Endothelial cell of umbilical vein (primary cell): ENCODE measurements at regions not wholly inside any gene's neighbourhood (a gene's known extent, or its start where the extent isn't known, plus 50 kb on each side); places are given as distances from the start of the nearest gene placed in this dataset.
"Not testable (repeated sequence)": the region's sequence is repeated elsewhere in the genome, so short reads cannot be mapped to it uniquely, and the experiment has no call there.

ENCODE experiments used
- BruUV-seq: library from RNA; stranded (reverse); fragments of 400-500 nt; replicated peaks from 2 replicates; lab custom pipeline; 2021; lab: Mats Ljungman, UMichigan
- CTCF ChIA-PET: fragments of 300-600, 350-600 bp; sonication (Branson Sonifier 250); formaldehyde crosslinking; loops from one replicate; lab custom pipeline; 2021; ENCODE audit warnings: antibody characterized with exemption, inconsistent platforms; lab: Charles Lee
- POLR2A ChIA-PET: fragments of 300-600, 350-600 bp; sonication (Branson Sonifier 250); formaldehyde crosslinking; loops from one replicate; lab custom pipeline; 2021; ENCODE audit warnings: antibody characterized with exemption, inconsistent platforms; lab: Charles Lee
- DNase-seq: peaks from one replicate; pipeline ENCODE4 v3.0.0-alpha.2; 2011; ENCODE audit warnings: low read depth, low spot score
- FAIRE-seq: peaks from 2 replicates; lab custom pipeline; 2011; peaks lifted over from hg19 to GRCh38; lab: Jason Lieb, UNC
- H2AFZ ChIP-seq: 2 replicates; pipeline ENCODE4 v1.6.0; 2012; ENCODE audit warnings: low read depth, low read length, control low read depth, inconsistent platforms
- H3K27ac ChIP-seq: 2 replicates; pipeline ENCODE4 v1.5.1; 2011; ENCODE audit warnings: low read depth, mild to moderate bottlenecking, control low read depth, low read length, moderate library complexity; ENCODE audit not compliant: insufficient read depth
- H3K27me3 ChIP-seq, 2 experiments: 2 replicates each; pipeline versions ENCODE4 v1.6.0 to v1.6.1; 2011; ENCODE audit warnings: low read length in 2 of 2, mixed read lengths in 1 of 2; ENCODE audit not compliant: control insufficient read depth in 2 of 2, insufficient read depth in 2 of 2
- H3K36me3 ChIP-seq, 2 experiments: 2 replicates in 1 of 2; 3 replicates in 1 of 2; pipeline ENCODE4 v1.5.1; 2011; ENCODE audit warnings: low read length in 2 of 2, mild to moderate bottlenecking in 1 of 2, moderate library complexity in 1 of 2; ENCODE audit not compliant: control insufficient read depth in 2 of 2, insufficient read depth in 2 of 2; ENCODE audit errors: extremely low read depth in 1 of 2
- H3K4me1 ChIP-seq: 3 replicates; pipeline ENCODE4 v1.5.1; 2011; ENCODE audit warnings: mild to moderate bottlenecking, low read length; ENCODE audit not compliant: control insufficient read depth, insufficient read depth; ENCODE audit errors: extremely low read depth
- H3K4me2 ChIP-seq: 2 replicates; pipeline ENCODE4 v1.6.1; 2011; ENCODE audit warnings: low read length, control low read depth, mixed read lengths; ENCODE audit not compliant: insufficient read depth
- H3K4me3 ChIP-seq, 3 experiments: fragments of 200-600 bp in 1 of 3; sonication (generic), shearing (Covaris generic) in 1 of 3; replicated peaks in 1 of 3; 2 replicates each; pipeline ENCODE4 v1.5.1; 2011 to 2016; ENCODE audit warnings: control low read depth in 3 of 3, low read length in 3 of 3, mild to moderate bottlenecking in 2 of 3, inconsistent platforms in 1 of 3, low read depth in 1 of 3, moderate library complexity in 1 of 3; ENCODE audit not compliant: insufficient read depth in 1 of 3
- H3K79me2 ChIP-seq: 2 replicates; pipeline ENCODE4 v1.6.0; 2012; ENCODE audit warnings: low read length, inconsistent platforms; ENCODE audit not compliant: control insufficient read depth, insufficient read depth
- H3K9ac ChIP-seq: replicated peaks from 2 replicates; pipeline ENCODE3; 2011; ENCODE audit warnings: low read length, control low read depth; ENCODE audit not compliant: insufficient read depth; ENCODE audit errors: extremely low read depth
- H3K9me1 ChIP-seq: replicated peaks from 3 replicates; pipeline ENCODE4 v1.6.0; 2011; ENCODE audit warnings: mild to moderate bottlenecking, low read length; ENCODE audit not compliant: control insufficient read depth, insufficient read depth; ENCODE audit errors: extremely low read depth
- H3K9me3 ChIP-seq: replicated peaks from 2 replicates; pipeline ENCODE4 v1.5.1; 2012; ENCODE audit warnings: low read length, inconsistent platforms; ENCODE audit not compliant: control insufficient read depth, insufficient read depth
- H4K20me1 ChIP-seq: replicated peaks from 2 replicates; pipeline ENCODE3; 2011; ENCODE audit warnings: mild to moderate bottlenecking, low read length; ENCODE audit not compliant: control insufficient read depth, insufficient read depth; ENCODE audit errors: extremely low read depth
- dilution Hi-C: fragments of 300-500 bp; cut with MboI; formaldehyde crosslinking; loops from one replicate; pipeline ENCODE4 v1.15.0; 2019; ENCODE audit warnings: low sequenced_read_pairs; ENCODE audit not compliant: extremely low pct_ligation_motif_present
- intact Hi-C: fragments of 100-400 bp; cut with micrococcal nuclease; formaldehyde crosslinking; loops from one replicate; pipeline ENCODE4 v1.10.0; 2022

GRCh38 chr14:19096467-19096866 lies 129.2 kb downstream of the POTEM start:
- H3K79me2 ChIP-seq, H3K9me3 ChIP-seq, POLR2A ChIA-PET, DNase-seq, H3K9me1 ChIP-seq, H4K20me1 ChIP-seq, H3K4me1 ChIP-seq, H3K4me3 ChIP-seq, H2AFZ ChIP-seq, intact Hi-C loops, BruUV-seq, dilution Hi-C loops, H3K36me3 ChIP-seq, H3K9ac ChIP-seq, H3K27ac ChIP-seq, FAIRE-seq, H3K27me3 ChIP-seq, CTCF ChIA-PET, H3K4me2 ChIP-seq: not testable (repeated sequence)

GRCh38 chr14:19096876-19097275 lies 129.6 kb downstream of the POTEM start:
- FAIRE-seq, BruUV-seq, intact Hi-C loops, H3K4me2 ChIP-seq, DNase-seq, H3K9me3 ChIP-seq, dilution Hi-C loops, H3K9me1 ChIP-seq, H3K27me3 ChIP-seq, CTCF ChIA-PET, H3K36me3 ChIP-seq, H4K20me1 ChIP-seq, H3K4me1 ChIP-seq, H3K4me3 ChIP-seq, H3K27ac ChIP-seq, H3K79me2 ChIP-seq, POLR2A ChIA-PET, H3K9ac ChIP-seq, H2AFZ ChIP-seq: not testable (repeated sequence)

- H3K9me3 ChIP-seq, DNase-seq, H3K9ac ChIP-seq, H3K79me2 ChIP-seq, H3K4me2 ChIP-seq, H3K9me1 ChIP-seq, intact Hi-C loops, H3K36me3 ChIP-seq, H3K27ac ChIP-seq, CTCF ChIA-PET, H3K4me1 ChIP-seq, H2AFZ ChIP-seq, H4K20me1 ChIP-seq, dilution Hi-C loops, BruUV-seq, H3K4me3 ChIP-seq, H3K27me3 ChIP-seq, FAIRE-seq, POLR2A ChIA-PET: not testable (repeated sequence)
Measured at GRCh38 chr14:19097306-19097705, 130.1 kb downstream of the POTEM start.

GRCh38 chr14:19097750-19098149 lies 130.5 kb downstream of the POTEM start:
- dilution Hi-C loops, H3K4me3 ChIP-seq, H3K4me1 ChIP-seq, CTCF ChIA-PET, H4K20me1 ChIP-seq, H3K9me3 ChIP-seq, BruUV-seq, DNase-seq, FAIRE-seq, POLR2A ChIA-PET, H3K27ac ChIP-seq, H3K27me3 ChIP-seq, H2AFZ ChIP-seq, intact Hi-C loops, H3K36me3 ChIP-seq, H3K4me2 ChIP-seq, H3K79me2 ChIP-seq, H3K9ac ChIP-seq, H3K9me1 ChIP-seq: not testable (repeated sequence)
